Fibroblast of upper back skin (primary cell): ENCODE measurements at regions not wholly inside any gene's neighbourhood (a gene's known extent, or its start where the extent isn't known, plus 50 kb on each side); places are given as distances from the start of the nearest gene placed in this dataset.
"Not testable (repeated sequence)": the region's sequence is repeated elsewhere in the genome, so short reads cannot be mapped to it uniquely, and the experiment has no call there.

Experiments
- DNase-seq: peaks from one replicate; pipeline ENCODE4 v3.0.0-alpha.2; 2013

GRCh38 chr5:26364624-26365023, 673.8 kb downstream of the CDH9 start:
- not testable (repeated sequence) for DNase-seq

- no peak for DNase-seq
Measured at GRCh38 chr5:26343801-26344325, 694.5 kb downstream of the CDH9 start.

GRCh38 chr5:26339576-26339975, 698.8 kb downstream of the CDH9 start:
- DNase-seq: no peak

GRCh38 chr5:26329562-26330189, 708.7 kb downstream of the CDH9 start:
- DNase-seq: no peak

- no peak for DNase-seq
Measured at GRCh38 chr5:26326153-26326759, 712.1 kb downstream of the CDH9 start.

GRCh38 chr5:26325432-26325831, 713.0 kb downstream of the CDH9 start:
- not testable (repeated sequence) for DNase-seq

- not testable (repeated sequence) for DNase-seq
Measured at GRCh38 chr5:26324273-26324895, 714.0 kb downstream of the CDH9 start.

GRCh38 chr5:26323794-26324193, 714.6 kb downstream of the CDH9 start:
- no peak for DNase-seq

GRCh38 chr5:26321278-26321677, 717.1 kb downstream of the CDH9 start:
- no peak for DNase-seq

- DNase-seq: no peak
Measured at GRCh38 chr5:26310415-26310814, 728.0 kb downstream of the CDH9 start.

- no peak for DNase-seq
Measured at GRCh38 chr5:26295541-26295940, 742.8 kb downstream of the CDH9 start.

GRCh38 chr5:26282190-26282589, 756.2 kb downstream of the CDH9 start:
- no peak for DNase-seq

GRCh38 chr5:26278078-26278477, 760.3 kb downstream of the CDH9 start:
- no peak for DNase-seq

GRCh38 chr5:26259081-26259480, 779.3 kb downstream of the CDH9 start:
- no peak for DNase-seq

- no peak for DNase-seq
Measured at GRCh38 chr5:26245321-26245720, 793.1 kb downstream of the CDH9 start.

GRCh38 chr5:26239588-26239987, 798.8 kb downstream of the CDH9 start:
- DNase-seq: no peak

GRCh38 chr5:26237489-26237888, 800.9 kb downstream of the CDH9 start:
- no peak for DNase-seq

GRCh38 chr5:26236936-26237335, 801.5 kb downstream of the CDH9 start:
- no peak for DNase-seq

GRCh38 chr5:26232706-26233105, 805.7 kb downstream of the CDH9 start:
- no peak for DNase-seq

GRCh38 chr5:26231316-26231715, 807.1 kb downstream of the CDH9 start:
- DNase-seq: no peak

- no peak for DNase-seq
Measured at GRCh38 chr5:26229848-26230247, 808.5 kb downstream of the CDH9 start.

- DNase-seq: no peak
Measured at GRCh38 chr5:26227245-26227644, 811.1 kb downstream of the CDH9 start.

GRCh38 chr5:26205121-26205520, 833.3 kb downstream of the CDH9 start:
- no peak for DNase-seq

GRCh38 chr5:26193626-26194025, 844.8 kb downstream of the CDH9 start:
- DNase-seq: no peak
